ENCODE measurements at regions not wholly inside any gene's neighbourhood (a gene's known extent, or its start where the extent isn't known, plus 50 kb on each side); places are given as distances from the start of the nearest gene placed in this dataset.

GRCh38 chr12:19799216-19799615 is 359.9 kb downstream of the AEBP2 start:
- ChIA-PET CTCF (interaction anchor here (0.7 kb wide), 1 partner anchor 400 kb away, joined by 11 read pairs; no protein-coding TSS in a partner anchor), POLR2A (no interaction called here)
- DNase-seq (ENCODE audit: low read depth, low spot score) (no peak), ATAC-seq (no peak)
- intact Hi-C loops (cut with micrococcal nuclease; ENCODE audit: unreplicated experiment) (no loop called here), in situ Hi-C loops (cut with HindIII; ENCODE audit: low pct_unique_long_range_greater_than_20kb, low sequenced_read_pairs) (no loop called here)
- Histone ChIP-seq H3K4me3 (ENCODE audit: low read depth in 2 of 2, low read length in 2 of 2) (no peak overlapping the region), H3K9me3 (ENCODE audit: control insufficient read depth, insufficient read depth, low read depth, low read length) (no peaks in the 10 kb centered on the region), H3K27me3 (ENCODE audit: control insufficient read depth, insufficient read depth, low read length) (no peaks in the 10 kb centered on the region), H3K4me1 (ENCODE audit: control insufficient read depth, insufficient read depth, low read length) (no peaks in the 10 kb centered on the region), H3K27ac (ENCODE audit: low read length) (no peak overlapping the region), H3K36me3 (ENCODE audit: control insufficient read depth, insufficient read depth, low read length) (no peaks in the 10 kb centered on the region)
- no peak for TF ChIP-seq REST (IDR thresholded peaks at IDR 0.05; ENCODE audit: insufficient read depth in 1 of 2, low read depth in 2 of 2, low read length in 1 of 2)
- no peak for TF ChIP-seq TCF7L2 (IDR thresholded peaks at IDR 0.05; ENCODE audit: low read depth, low read length)
- no peak for TF ChIP-seq SIN3A (IDR thresholded peaks at IDR 0.05; ENCODE audit: borderline replicate concordance, insufficient read depth, low read depth, low read length)
- no peak for TF ChIP-seq CTCF (IDR thresholded peaks at IDR 0.05)
- TF ChIP-seq POLR2AphosphoS5 (IDR thresholded peaks at IDR 0.05; ENCODE audit: low read depth, low read length), result no peak
- no TSS peak for BruUV-seq (replicated peaks)

- Histone ChIP-seq H3K4me1 (ENCODE audit: control insufficient read depth, insufficient read depth, low read length) (no peaks in the 10 kb centered on the region), H3K27me3 (ENCODE audit: control insufficient read depth, insufficient read depth, low read length) (no peaks in the 10 kb centered on the region), H3K27ac (ENCODE audit: low read length) (no peak overlapping the region), H3K9me3 (ENCODE audit: control insufficient read depth, insufficient read depth, low read depth, low read length) (no peaks in the 10 kb centered on the region), H3K36me3 (ENCODE audit: control insufficient read depth, insufficient read depth, low read length) (no peaks in the 10 kb centered on the region), H3K4me3 (ENCODE audit: low read depth in 2 of 2, low read length in 2 of 2) (no peak overlapping the region)
- intact Hi-C loops (cut with micrococcal nuclease; ENCODE audit: unreplicated experiment), result no loop called here
- no TSS peak for BruUV-seq (replicated peaks)
- POLR2A ChIA-PET, result no interaction called here
- CTCF ChIA-PET, result no interaction called here
- DNase-seq (ENCODE audit: low read depth, low spot score) (no peak), ATAC-seq (no peak)
- no peak for TF ChIP-seq SIN3A (IDR thresholded peaks at IDR 0.05; ENCODE audit: borderline replicate concordance, insufficient read depth, low read depth, low read length)
- TF ChIP-seq REST (IDR thresholded peaks at IDR 0.05; ENCODE audit: insufficient read depth in 1 of 2, low read depth in 2 of 2, low read length in 1 of 2), result no peak
- TF ChIP-seq CTCF (IDR thresholded peaks at IDR 0.05), result no peak
- no peak for TF ChIP-seq TCF7L2 (IDR thresholded peaks at IDR 0.05; ENCODE audit: low read depth, low read length)
- TF ChIP-seq POLR2AphosphoS5 (IDR thresholded peaks at IDR 0.05; ENCODE audit: low read depth, low read length), result no peak
- in situ Hi-C loops (cut with HindIII; ENCODE audit: low pct_unique_long_range_greater_than_20kb, low sequenced_read_pairs), result no loop called here
Measured at GRCh38 chr12:19799895-19800602, 360.8 kb downstream of the AEBP2 start.
